Astrocyte (in vitro differentiated cells and primary cell): ENCODE measurements at regions not wholly inside any gene's neighbourhood (a gene's known extent, or its start where the extent isn't known, plus 50 kb on each side); places are given as distances from the start of the nearest gene placed in this dataset.

Experiments
- CTCF ChIP-seq: IDR thresholded peaks from 2 replicates; pipeline ENCODE4 v1.5.1; 2011; ENCODE audit warnings: low read depth, mild to moderate bottlenecking, inconsistent platforms, low read length, moderate library complexity; ENCODE audit not compliant: insufficient read depth
- EZH2 ChIP-seq: IDR thresholded peaks from 2 replicates; pipeline ENCODE4 v1.6.1; 2012; ENCODE audit warnings: mild to moderate bottlenecking, low read length, inconsistent platforms; ENCODE audit not compliant: insufficient read depth

- TF ChIP-seq CTCF: no peak
- no peak for TF ChIP-seq EZH2
Measured at GRCh38 chr5:1728846-1729245, 70.8 kb downstream of the MRPL36 start.
